ENCODE measurements at regions not wholly inside any gene's neighbourhood (a gene's known extent, or its start where the extent isn't known, plus 50 kb on each side); places are given as distances from the start of the nearest gene placed in this dataset.

DNA sequence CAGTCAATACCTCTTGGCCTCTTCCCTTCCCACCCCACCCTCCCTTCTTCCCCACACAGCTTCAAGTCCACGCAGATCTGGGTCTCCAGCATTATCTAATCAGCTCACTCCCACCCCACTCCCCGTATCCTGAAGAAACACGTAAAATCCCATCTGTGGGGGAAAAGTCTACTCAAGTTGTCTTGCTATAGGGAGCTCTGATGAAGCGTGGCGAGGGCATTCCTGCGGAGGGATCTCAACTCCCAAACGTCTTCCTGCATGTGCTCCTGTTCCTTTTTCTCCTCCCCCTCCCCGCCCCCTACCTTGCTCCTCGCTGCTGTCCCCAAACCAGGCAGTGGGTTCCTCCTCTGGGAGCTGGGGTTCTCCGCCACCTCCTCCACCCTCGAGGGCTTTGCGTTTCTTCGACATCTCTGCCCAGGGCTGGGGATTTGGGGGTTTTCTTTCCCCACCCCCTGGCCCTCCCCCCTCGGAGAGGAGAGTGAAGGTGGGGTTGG lies 181.8 kb downstream of the TBXT start:
- peak; percentile 51 for DNase-seq

DNA sequence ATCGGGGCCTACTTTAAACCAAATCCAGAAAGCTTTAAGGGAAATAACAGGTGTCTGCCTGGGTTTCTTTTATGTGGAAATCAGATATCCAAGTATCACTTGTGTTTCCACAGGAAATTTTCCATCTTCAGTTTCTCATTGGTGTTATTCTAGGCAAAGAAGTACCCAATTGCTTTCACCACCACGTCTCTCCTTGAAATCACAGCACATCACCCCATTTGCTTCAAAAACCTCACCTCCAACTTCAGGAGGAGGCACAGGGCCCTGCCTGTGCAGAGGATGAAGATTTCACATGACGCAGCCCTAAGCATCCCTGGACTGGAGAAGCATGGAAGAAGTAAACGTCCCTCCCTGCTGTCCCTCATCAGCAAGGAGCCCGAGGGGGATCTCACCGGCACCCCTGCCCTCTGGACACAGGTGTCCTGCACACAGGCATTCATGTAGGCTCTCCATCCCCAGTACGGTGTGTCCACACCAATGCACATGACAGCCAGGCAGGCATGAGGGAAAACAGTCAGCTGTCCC lies 182.3 kb downstream of the TBXT start:
- DNase-seq = no peak

DNA sequence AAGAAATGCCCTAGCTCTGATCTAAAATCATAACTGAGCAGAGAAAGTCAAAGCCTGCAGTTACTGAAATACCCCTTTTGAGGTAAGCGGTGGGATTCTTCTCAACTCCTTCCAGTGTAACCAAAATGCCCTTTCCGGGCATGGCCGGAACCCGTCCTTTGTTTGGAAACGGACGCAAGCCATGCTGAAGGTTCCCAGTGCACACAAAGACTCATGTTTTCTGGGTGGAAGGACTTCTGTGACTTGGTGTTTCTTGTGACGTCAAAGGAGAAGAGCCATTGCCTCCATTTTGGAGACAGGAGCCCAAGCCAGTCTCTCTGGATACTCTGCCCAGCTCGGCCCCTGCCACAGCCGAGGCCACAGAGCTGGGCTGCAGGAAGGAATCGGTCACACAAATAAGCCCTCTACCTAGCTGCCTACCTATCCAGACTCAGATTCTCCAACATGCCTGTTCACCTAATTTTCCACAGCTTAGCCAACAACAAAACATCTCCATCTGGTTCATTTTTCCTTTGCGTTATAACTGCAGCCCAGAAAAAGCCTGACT lies 182.8 kb downstream of the TBXT start:
- DNase-seq = no peak

DNA sequence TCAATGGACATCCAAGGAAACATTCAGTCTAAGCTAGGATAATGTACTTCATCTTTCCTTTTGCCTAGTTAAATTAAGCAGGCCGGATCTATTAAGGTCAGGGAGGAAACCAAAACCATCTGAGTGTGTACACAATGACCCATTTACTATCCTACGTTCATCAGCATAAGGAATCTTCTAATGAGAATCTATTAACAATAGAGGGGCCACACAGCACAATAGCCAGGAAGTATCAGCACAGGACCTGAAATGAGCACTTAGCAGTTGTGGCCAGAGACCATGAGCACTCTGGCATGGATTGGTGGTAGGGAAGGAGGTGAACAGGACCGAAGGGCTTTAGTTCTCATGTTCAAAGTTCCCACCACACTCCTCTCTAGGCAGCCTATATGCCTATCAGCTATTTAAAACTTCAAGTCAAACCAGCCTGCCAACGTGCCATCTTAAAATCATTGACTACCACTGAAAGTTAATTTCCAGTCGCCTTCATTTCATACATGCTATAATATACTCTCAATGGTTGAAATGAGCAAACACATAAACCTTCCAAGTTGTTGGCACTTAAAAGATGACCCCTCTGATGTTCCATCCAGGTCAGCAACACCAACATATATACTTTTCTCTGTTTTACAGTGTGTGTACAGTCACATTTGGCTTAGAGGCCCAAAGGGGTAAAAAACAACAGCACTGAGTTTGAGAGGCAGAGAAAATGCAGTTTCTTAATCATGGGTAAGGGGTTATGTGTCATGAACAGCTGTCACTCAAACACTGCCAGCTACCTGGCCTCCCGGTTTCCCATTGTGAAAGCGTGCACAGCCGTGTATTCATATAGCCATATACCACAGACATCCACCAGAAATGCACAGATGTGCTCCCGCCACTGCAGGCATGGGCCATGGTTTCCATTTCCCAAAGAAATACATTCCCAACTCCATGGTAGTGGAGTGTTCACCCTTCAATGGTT lies 184.3 kb downstream of the TBXT start:
- DNase-seq = no peak

DNA sequence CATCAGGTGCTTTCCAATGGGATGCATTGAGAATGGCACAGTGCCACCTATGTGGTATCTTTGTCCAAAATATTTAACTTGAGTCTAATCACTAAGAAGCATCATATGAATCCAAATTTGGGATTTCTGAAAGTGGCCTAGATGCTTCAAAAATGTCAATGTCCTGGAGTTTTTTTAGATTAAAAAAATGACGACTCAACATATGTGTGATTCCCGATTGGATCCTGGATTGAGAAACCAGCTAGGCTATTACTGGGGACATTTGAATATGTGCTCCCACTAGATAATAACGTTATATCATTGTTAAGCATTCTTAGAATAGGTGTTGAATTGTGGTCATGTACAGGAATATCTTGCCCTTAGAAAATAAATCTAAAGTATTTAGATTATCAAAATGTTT lies 189.2 kb downstream of the TBXT start:
- DNase-seq = no peak

DNA sequence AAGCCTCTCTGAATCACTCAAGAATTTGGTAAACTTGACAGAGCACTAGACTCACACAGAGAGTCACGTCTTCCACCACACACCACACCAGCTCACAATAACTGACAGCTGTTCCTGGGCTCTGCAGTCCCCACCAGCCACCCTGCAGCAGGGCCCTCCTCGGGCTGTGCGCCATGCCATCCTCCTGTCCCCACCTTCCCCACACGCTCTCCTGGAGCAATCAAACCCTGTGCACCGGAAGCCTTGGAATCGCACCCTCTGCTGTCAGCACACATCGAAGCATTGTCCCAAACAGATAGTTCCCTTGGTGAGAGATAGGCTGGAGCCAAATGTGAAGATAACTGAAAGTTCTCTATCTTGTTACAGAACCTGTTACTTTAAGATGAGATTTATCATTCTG lies 191.0 kb downstream of the TBXT start:
- DNase-seq = no peak

DNA sequence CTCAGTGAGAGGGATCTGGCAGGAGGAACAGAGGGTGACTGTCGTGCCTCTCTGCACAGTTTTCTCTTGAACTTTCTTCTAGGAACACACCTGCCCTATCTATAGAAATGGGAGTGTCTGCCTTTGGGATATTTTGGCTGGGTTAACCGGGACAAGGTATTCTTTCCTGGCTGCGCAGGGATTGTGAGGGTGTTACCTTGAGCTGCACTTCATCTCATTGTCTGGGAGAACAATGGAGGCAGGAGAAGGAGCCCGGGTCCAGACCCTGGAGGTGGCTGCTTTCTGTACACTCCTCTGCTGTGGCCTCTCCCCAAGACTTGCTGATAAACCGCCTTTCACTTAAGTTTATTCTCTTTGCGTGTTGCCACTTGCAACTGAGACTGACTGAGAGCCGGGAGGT lies 192.8 kb downstream of the TBXT start:
- no peak for DNase-seq

DNA sequence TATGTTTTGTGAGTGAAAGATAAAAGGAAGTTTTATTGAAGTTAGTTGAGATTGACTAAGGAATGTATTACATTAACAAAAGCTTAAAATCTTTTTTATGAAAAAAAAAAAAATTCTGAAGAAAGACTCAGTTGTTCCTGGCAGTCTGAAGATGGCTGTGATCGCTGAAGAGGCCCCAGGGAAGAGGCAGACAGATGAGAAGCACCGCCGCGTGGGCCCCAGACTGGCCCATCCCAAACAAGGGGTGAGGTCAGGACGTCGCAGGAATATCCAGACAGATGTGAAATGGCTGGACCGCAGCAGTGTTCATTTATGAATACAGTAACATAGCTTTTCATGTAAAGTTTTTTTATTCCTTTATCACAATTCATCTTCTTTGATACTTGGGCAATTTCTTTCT lies 194.2 kb downstream of the TBXT start:
- no peak for DNase-seq

DNA sequence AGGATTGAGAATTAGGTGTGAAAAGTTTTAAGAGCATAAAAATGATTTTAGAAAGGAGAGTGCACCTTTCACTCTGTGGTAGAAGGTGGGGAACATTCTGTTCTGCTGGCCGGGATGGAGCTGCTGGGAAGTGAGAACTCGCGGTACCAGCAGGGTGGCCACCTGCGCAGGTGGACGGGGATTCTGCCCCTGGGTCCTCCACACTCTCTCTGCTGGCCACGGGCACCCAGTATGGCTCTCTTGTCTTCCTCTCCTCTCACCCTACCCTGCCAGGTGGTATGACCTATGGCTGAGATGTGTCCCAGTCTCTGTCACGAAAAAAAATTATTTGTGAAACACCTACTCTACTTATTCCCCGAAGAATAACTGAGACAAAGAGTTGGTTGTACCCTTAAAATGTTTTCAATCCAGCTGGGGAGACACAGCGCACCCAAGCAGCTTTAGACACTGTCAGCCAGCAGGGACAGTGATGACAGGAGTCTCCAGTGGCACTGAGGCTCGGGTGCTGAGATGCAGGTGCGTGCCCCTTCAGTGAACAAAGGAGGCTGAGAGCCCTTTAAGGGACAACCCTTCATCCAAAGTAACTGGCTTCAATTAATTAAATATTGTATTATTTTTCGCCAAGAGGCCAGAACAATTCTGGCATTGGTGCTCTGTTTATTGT lies 195.4 kb downstream of the TBXT start:
- no peak for DNase-seq

DNA sequence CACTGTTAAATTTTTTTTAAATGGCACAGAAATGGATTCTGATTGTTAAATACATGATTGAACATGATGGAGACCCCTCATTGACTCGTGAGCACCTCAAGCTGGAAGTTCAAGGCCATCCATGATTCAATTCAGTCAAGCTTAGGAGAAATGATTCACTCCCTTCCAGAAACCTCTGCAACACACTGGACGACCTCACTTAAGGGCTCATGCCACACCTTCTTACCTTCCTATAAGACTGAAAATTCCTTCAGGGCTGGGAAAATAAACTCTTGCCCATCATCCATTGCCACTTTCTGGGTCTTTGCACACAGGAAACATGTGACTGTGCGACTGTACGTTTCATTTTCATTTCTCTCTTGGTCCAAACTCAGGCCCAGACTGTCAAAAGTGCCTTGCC lies 196.4 kb downstream of the TBXT start:
- DNase-seq = no peak

DNA sequence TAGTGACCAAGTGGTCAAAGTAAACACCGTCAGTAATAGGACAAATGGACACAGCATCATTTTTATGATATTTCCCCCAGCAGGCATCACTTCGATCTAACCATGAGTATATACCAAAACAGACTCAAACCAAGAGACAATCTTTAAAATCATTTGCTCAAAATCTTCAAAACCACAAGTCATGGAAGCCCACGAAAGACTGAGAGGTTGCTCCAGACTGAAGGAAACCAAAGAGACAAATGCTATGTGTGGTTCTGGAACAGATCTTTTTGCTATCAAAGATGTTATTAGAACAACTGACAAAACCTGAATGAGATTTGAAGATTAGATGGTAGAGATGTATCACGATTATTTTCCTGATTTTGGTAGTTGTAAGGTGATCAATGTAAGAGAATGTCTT lies 197.7 kb downstream of the TBXT start:
- no peak for DNase-seq

DNA sequence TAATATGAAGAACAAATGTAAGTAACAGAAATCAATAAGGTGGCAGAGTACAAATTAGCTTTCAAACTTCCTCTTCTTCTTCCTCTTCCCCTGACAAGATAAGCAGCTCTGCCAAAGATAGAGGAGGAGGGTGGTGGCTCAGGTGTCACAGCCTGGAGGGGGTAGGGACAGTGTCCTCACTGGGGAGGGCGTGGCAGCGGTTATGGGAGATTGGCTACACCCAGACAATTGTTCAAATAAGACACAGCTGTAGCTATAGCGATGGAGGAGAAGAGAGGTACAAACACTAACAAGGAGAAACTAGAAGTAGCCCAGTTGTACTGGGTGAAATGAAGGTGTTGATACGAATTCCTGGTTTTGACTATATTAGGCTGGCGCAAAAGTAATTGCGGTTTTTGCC lies 198.5 kb downstream of the TBXT start:
- DNase-seq = no peak

DNA sequence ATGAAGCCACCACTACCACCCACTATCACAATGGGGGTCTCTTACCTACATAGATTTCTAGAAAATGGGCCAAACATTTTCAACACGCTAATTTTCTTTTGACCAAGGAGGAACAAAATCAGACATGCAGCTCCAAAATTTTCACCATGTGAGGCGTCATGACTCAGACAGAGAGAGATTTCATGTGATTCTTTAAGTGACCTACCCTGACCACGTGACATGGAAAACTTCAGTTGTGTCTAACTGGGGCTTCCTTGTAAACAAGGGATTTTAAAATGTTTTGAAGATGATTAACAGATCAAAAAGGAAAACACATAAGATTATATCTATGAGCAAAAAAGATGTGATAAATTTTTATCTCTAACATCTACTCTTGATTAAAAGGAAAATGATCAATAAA lies 199.2 kb downstream of the TBXT start:
- no peak for DNase-seq

DNA sequence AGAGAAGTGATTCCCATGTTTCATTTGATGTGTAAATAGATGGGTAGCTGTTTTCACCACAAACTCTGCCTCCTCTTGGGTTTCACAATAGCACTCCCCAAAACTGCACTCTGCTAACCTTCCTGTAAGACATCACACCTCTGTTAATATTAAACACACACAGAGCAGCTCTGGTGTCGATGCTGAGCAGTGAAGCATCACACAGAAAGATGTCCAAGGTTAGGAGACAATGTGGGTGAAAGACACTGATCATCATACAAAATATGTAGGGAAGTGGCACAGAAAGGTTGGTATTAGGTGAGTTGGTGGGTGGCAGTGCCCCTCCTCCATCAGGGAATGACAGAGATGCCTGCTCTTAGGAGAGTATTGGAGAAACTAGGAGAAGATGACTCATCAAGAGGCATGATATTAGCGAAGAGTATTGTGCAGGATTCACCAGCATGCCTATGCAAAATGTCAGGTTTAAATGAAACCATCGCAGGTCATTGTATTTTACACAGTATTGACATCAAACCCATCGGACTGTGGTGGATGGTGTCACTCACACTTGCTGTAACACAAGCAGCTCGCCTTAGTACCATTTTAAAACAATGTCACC lies 199.7 kb downstream of the TBXT start:
- DNase-seq = no peak

DNA sequence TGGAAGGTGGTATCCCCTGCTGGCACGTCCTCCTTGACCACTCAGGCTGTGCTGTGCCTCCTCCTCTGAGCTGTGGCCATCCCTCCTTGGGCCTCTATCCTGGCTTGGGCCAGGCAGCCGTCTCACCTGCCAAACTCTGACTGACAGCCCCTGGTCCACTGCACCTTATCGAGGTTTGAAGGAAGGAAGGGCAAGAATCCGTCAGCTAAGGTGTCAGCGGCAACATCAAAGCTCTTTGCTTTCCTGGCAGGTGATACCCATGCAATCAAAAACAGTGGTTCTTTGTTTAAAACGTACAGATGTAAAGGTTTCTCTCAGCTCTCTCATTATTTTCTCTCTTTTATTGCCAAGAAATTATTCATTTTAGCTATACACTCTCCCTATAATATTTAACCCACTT lies 203.9 kb downstream of the TBXT start:
- no peak for DNase-seq

DNA sequence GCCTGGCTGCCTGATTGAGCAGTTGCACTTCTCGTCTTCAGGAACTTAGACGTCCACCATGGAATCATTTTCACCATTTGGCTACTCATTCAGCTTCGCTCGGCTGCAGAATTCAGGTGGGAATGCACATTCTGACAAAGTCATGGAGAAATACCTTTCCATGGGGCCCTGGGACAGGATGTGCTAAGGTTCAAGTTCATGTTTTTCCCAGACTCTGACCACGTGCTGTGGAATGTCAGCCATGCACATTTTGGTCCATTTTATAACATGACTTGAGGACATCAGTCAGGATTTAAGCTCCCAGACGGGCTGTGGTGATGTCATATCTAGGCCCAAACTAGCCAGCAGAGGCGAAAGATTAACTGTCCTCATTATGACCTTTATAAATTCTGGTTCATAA lies 205.3 kb downstream of the TBXT start:
- DNase-seq = no peak

DNA sequence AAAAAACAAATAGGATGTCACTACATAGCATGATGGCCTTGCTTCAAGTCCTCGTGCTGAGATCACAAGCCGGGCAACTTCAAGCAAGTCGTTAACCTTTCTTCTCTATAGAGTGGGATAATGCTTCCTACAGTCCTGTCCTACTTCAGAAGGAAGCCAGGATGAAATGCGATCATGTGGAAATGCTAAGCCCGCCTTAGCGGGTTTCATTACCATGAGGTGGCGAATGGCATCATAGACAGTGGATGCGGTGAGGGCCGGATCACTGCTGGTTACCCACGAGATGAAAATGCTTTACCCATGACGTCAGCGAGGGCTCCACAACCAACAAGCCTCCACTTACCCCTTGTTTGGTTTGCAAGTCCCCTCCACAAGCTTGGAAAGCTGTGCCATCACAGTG lies 206.4 kb downstream of the TBXT start:
- DNase-seq = no peak

DNA sequence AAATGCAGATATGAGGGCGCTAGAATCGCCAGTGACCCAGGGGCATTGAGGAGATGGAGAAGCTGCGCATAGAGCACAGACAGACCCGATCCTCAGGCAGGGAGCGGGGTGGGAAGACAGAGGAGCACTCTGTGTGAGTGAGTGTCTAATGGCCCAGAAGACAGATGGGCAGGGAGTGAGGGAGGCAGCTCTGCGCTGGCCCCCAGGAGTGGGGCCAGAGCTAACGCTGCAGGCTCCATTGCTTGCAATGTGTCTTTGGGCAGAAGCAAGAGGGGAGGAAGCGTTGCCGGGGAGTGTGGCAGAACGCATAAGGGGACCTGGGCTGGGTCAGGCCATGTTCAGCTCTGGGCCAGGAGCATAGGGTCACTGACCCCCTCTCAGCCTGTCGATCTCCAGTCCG lies 207.0 kb downstream of the TBXT start:
- DNase-seq = no peak

DNA sequence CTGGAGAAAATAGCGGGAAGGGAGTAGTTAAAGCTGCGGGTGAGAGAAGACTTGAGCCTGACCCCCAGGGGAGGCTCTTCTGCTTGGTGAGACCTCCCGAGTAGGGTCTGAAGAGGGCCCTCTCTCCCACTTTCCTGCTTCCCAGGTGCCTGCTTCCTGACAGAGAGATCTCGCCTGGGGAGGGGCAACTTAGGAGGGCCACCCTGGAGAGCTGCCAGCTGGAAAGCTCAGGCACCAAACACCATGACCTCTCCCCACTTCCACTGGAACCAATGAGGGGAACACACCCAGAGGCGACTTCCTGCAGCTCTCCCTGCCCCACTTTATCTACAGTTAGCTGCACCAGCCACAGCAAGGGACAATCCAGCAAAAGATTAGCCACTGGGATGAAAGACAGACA lies 208.0 kb downstream of the TBXT start:
- DNase-seq = no peak

DNA sequence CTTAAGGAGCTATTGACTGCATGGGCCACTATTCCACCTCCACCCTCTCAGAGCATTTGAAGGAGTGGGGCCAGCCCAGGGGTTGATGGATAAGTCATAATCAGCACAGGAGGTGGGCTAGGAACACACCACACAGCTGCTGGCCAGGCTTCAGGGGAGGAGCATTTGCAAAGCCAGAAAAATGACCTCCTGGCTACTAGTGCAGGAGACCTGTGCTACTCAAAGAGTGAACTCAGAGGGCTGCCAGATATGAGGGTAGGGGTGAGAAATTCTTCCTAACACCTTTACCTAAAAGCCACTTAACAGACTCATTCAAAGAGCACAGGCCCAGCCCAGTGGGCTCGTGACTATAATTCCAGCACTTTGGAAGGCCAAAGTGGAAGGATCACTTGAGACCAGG lies 210.8 kb downstream of the TBXT start:
- no peak for DNase-seq

DNA sequence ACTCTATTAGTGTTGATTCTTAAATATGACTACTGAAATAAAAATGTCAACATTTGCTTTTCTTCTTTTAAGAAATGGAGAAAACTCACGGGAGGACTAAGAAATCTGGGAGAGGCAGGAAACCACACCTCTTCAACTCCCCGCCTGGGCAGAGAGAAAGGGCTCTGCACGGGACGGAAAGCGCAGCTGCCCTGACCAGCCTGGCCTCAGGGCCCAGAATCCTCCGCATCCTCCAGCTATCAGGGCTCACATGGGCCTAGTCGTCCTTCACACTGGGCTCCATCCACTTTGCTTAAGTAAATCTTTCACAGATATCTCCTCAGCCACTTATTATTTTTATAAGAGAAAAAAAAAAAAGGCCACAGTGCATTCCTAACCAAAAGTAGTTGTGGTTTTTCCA lies 215.1 kb downstream of the TBXT start:
- DNase-seq = no peak

DNA sequence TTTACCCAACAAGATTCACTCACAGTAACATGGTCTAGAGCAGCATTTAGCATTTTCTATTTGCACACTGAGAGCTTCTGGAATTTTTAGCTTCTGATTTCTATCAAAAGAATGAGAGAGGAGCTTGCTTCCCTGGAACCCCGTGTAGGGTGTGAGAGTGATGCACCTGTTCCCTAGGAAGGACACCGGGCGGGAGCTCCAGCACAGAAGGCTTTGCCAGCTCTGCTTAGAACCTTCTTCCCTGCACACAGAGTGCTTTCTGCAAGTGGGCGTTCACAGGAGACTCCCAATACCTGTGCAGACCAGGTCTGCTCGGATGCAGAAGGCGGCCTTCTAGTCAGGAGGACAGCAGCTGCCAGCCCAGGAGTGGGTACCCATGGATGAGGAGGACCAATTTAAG lies 217.3 kb downstream of the TBXT start:
- no peak for DNase-seq

DNA sequence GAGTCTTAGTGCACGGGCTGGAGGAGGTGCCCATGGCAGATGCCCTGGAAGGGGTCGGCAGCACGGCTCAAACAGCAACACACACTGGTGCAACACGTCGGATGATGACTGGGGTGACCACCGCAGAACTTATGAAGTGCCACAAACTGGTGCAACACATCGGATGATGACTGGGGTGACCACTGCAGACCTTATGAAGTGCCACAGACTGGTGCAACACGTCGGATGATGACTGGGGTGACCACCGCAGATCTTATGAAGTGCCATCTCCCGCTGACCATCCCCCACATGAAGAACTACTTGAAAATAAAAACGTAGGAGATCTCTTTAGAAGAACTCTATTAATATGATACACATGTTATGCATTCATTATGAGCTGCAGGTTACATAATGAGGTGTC lies 218.3 kb downstream of the TBXT start:
- no peak for DNase-seq

Data from retina (tissue), 1 donor.